AG04449 (cell line): ENCODE measurements at regions not wholly inside any gene's neighbourhood (a gene's known extent, or its start where the extent isn't known, plus 50 kb on each side); places are given as distances from the start of the nearest gene placed in this dataset.

Source experiments
- CTCF ChIA-PET: fragments of 350-600 bp; formaldehyde crosslinking; extraction: SDS; loops from one replicate; lab custom pipeline; 2021; ENCODE audit warnings: antibody characterized with exemption; lab: Yijun Ruan, JAX
- POLR2A ChIA-PET: fragments of 400-600, 350-600 bp; formaldehyde crosslinking; extraction: SDS; loops from one replicate; lab custom pipeline; 2020; ENCODE audit warnings: antibody characterized with exemption, inconsistent platforms; lab: Yijun Ruan, JAX
- DNase-seq: peaks from one replicate; pipeline ENCODE4 v3.0.0-alpha.2; 2010; ENCODE audit warnings: low read depth, low spot score
- H3K4me3 ChIP-seq: 2 replicates; pipeline ENCODE4 v1.5.1; 2011; ENCODE audit warnings: low read depth, mild to moderate bottlenecking, control low read depth, low read length
- CTCF ChIP-seq: IDR thresholded peaks from one replicate; pipeline ENCODE4 v1.5.1; 2011; ENCODE audit warnings: mild to moderate bottlenecking, moderate library complexity, low read length, control low read depth, inconsistent platforms; ENCODE audit not compliant: insufficient read depth; ENCODE audit errors: missing control alignments

GRCh38 chr6:16966791-16967469, 134.9 kb upstream of the STMND1 start:
- DNase-seq: no peak
- TF ChIP-seq CTCF: no peak
- POLR2A ChIA-PET: no interaction called here
- CTCF ChIA-PET: interaction anchor here (0.5 to 8.6 kb wide), 12 partner anchors 9 to 571 kb away, joined by 3 to 147 read pairs (median 17); no protein-coding TSS in a partner anchor
- no peak overlapping the region for H3K4me3 ChIP-seq

- no peak for TF ChIP-seq CTCF
- POLR2A ChIA-PET: no interaction called here
- CTCF ChIA-PET: interaction anchor here (0.6 to 8.6 kb wide), 41 partner anchors 10 to 463 kb away, joined by 3 to 147 read pairs (median 4); partner anchors contain the start of gene STMND1
- no peak overlapping the region for H3K4me3 ChIP-seq
- DNase-seq: no peak
Measured at GRCh38 chr6:16965689-16966088, 136.2 kb upstream of the STMND1 start.

- CTCF ChIA-PET: interaction anchor here (0.6 to 8.6 kb wide), 46 partner anchors 11 to 462 kb away, joined by 3 to 147 read pairs (median 4); partner anchors contain the start of gene STMND1
- no peak overlapping the region for H3K4me3 ChIP-seq
- DNase-seq: no peak
- TF ChIP-seq CTCF: peak; percentile 93
- POLR2A ChIA-PET: interaction anchor here (0.6 kb wide), 1 partner anchor 648 kb away, joined by 3 read pairs; no protein-coding TSS in a partner anchor
Measured at GRCh38 chr6:16964553-16965499, 137.0 kb upstream of the STMND1 start.

GRCh38 chr6:16961577-16961976, 140.3 kb upstream of the STMND1 start:
- H3K4me3 ChIP-seq: no peak overlapping the region
- no peak for TF ChIP-seq CTCF
- DNase-seq: no peak
- CTCF ChIA-PET: interaction anchor here (0.9 to 8.6 kb wide), 8 partner anchors 9 to 675 kb away, joined by 3 to 147 read pairs (median 6); no protein-coding TSS in a partner anchor
- POLR2A ChIA-PET: interaction anchor here (0.6 kb wide), 1 partner anchor 32 kb away, joined by 3 read pairs; no protein-coding TSS in a partner anchor

- ChIA-PET CTCF (interaction anchor here (3.6 kb wide), 1 partner anchor 188 kb away, joined by 17 read pairs; no protein-coding TSS in a partner anchor), POLR2A (no interaction called here)
- DNase-seq: no peak
- TF ChIP-seq CTCF: no peak
- no peak overlapping the region for H3K4me3 ChIP-seq
Measured at GRCh38 chr6:16959789-16960188, 142.1 kb upstream of the STMND1 start.
